SK-N-MC (cell line): ENCODE measurements at regions not wholly inside any gene's neighbourhood (a gene's known extent, or its start where the extent isn't known, plus 50 kb on each side); places are given as distances from the start of the nearest gene placed in this dataset.

Experiments
- EZH2 ChIP-seq: fragments of 200-600 bp; sonication (generic); IDR thresholded peaks from one replicate; pipeline ENCODE4 v1.6.1; 2017; ENCODE audit warnings: antibody characterized with exemption
- POLR2AphosphoS5 ChIP-seq: IDR thresholded peaks from 2 replicates; pipeline ENCODE4 v1.6.1; 2012; ENCODE audit warnings: mild to moderate bottlenecking, low read depth, low read length, borderline replicate concordance

- TF ChIP-seq EZH2 (no peak), POLR2AphosphoS5 (no peak)
Observed at GRCh38 chr13:40215311-40215710, 451.1 kb downstream of the FOXO1 start.
